Esophagus muscularis mucosa (tissue), 3 donors: ENCODE measurements at regions not wholly inside any gene's neighbourhood (a gene's known extent, or its start where the extent isn't known, plus 50 kb on each side); places are given as distances from the start of the nearest gene placed in this dataset.

Experiments used
- POLR2A ChIP-seq: fragments of 450-650 bp; IDR thresholded peaks from one replicate; pipeline ENCODE4 v1.6.1; 2017; ENCODE audit warnings: antibody characterized with exemption, moderate library complexity, mild to moderate bottlenecking, low read depth
- TF ChIP-seq, protein P1 (sequence below), 3 experiments: fragments of 200-600 bp in 2 of 3; fragments of 450-650 bp in 1 of 3; sonication (generic) in 2 of 3; IDR thresholded peaks; one replicate each; pipeline ENCODE4 v1.5.1; 2017 to 2019; ENCODE audit warnings: antibody characterized with exemption in 3 of 3, mild to moderate bottlenecking in 2 of 3, moderate library complexity in 1 of 3

DNA sequence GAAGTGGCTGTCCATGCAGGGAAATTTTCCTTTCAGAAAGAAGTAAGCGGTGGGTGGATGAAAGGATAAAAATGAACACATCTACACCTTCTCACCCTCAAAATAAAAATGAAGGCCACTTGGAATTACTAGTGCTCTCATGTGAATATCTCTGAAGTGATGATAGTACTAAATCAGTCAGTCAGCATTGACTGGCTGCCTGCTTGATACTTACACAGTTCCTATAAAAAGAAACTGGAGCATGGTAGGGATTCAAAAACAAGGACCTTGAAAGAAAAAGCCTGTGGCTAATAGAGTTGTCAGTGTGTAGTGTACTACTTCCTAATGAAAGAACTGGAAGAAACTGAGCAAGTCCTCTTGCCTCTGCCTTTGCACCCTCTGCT is 239.7 kb downstream of the HLX start:
- TF ChIP-seq, protein P1, sequence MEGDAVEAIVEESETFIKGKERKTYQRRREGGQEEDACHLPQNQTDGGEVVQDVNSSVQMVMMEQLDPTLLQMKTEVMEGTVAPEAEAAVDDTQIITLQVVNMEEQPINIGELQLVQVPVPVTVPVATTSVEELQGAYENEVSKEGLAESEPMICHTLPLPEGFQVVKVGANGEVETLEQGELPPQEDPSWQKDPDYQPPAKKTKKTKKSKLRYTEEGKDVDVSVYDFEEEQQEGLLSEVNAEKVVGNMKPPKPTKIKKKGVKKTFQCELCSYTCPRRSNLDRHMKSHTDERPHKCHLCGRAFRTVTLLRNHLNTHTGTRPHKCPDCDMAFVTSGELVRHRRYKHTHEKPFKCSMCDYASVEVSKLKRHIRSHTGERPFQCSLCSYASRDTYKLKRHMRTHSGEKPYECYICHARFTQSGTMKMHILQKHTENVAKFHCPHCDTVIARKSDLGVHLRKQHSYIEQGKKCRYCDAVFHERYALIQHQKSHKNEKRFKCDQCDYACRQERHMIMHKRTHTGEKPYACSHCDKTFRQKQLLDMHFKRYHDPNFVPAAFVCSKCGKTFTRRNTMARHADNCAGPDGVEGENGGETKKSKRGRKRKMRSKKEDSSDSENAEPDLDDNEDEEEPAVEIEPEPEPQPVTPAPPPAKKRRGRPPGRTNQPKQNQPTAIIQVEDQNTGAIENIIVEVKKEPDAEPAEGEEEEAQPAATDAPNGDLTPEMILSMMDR (IDR thresholded peaks at IDR 0.05) = no peak
- TF ChIP-seq POLR2A = no peak
